HepG2 (cell line): ENCODE measurements at regions not wholly inside any gene's neighbourhood (a gene's known extent, or its start where the extent isn't known, plus 50 kb on each side); places are given as distances from the start of the nearest gene placed in this dataset.

Source experiments
- ATAC-seq: fragments of 200-7000 bp; cut with Tn5 transposase; 3 replicates; pipeline ENCODE4 v1.9.1; 2020; ENCODE audit warnings: mild to moderate bottlenecking, moderate library complexity
- BruUV-seq: library from RNA; stranded (reverse); fragments of 400-500 nt; replicated peaks from 2 replicates; lab custom pipeline; 2021; lab: Mats Ljungman, UMichigan
- CTCF ChIA-PET: fragments of 300-600 bp; formaldehyde crosslinking; extraction: SDS; loops from one replicate; lab custom pipeline; 2021; ENCODE audit warnings: low total read pairs, inconsistent platforms, low intra/inter-chr PET ratio; lab: Yijun Ruan, JAX
- POLR2A ChIA-PET: fragments of 350-600 bp; sonication (Branson Sonifier 250); formaldehyde crosslinking; loops from one replicate; lab custom pipeline; 2020; ENCODE audit warnings: antibody characterized with exemption, inconsistent platforms; lab: Yijun Ruan, JAX
- DNase-seq: peaks from one replicate; pipeline ENCODE4 v3.0.0-alpha.2; 2015; ENCODE audit warnings: low spot score
- FAIRE-seq: peaks from 3 replicates; lab custom pipeline; 2011; peaks lifted over from hg19 to GRCh38; lab: Jason Lieb, UNC
- H2AFZ ChIP-seq: one replicate; pipeline ENCODE4 v1.6.1; 2011; ENCODE audit warnings: low read length, inconsistent platforms
- H3K27ac ChIP-seq: fragments of 300-600 bp; 3 replicates; pipeline ENCODE4 v1.8.0; 2011; ENCODE audit warnings: mixed run types, mild to moderate bottlenecking, mixed read lengths, low read length, inconsistent platforms; ENCODE audit not compliant: insufficient read depth; ENCODE audit errors: extremely low read length
- H3K27me3 ChIP-seq, 2 experiments: fragments of 200-600 bp in 1 of 2; 2 replicates in 1 of 2; 3 replicates in 1 of 2; pipeline versions ENCODE4 v1.6.0 to v1.8.0; 2011; ENCODE audit warnings: low read length in 2 of 2, mild to moderate bottlenecking in 2 of 2, moderate library complexity in 2 of 2, inconsistent platforms in 1 of 2; ENCODE audit not compliant: insufficient read depth in 2 of 2, control insufficient read depth in 1 of 2
- H3K36me3 ChIP-seq, 2 experiments: fragments of 200-600 bp in 1 of 2; replicated peaks in 1 of 2; 2 replicates in 1 of 2; 3 replicates in 1 of 2; pipeline versions ENCODE4 v1.5.1 to v1.8.0; 2011; ENCODE audit warnings: low read length in 2 of 2, inconsistent platforms in 1 of 2; ENCODE audit not compliant: insufficient read depth in 2 of 2, control insufficient read depth in 1 of 2
- H3K4me1 ChIP-seq: 2 replicates; pipeline ENCODE4 v1.5.1; 2012; ENCODE audit warnings: low read length, inconsistent platforms; ENCODE audit not compliant: insufficient read depth
- H3K4me2 ChIP-seq: 2 replicates; pipeline ENCODE4 v1.6.0; 2011; ENCODE audit warnings: low read depth, low read length, inconsistent platforms
- H3K4me3 ChIP-seq, 3 experiments: fragments of 200-600 bp in 1 of 3; sonication (generic), shearing (Covaris generic) in 1 of 3; replicated peaks in 1 of 3; 2 replicates each; pipeline ENCODE4 v1.5.1; 2011 to 2016; ENCODE audit warnings: low read length in 3 of 3, inconsistent platforms in 2 of 3, low read depth in 2 of 3, mild to moderate bottlenecking in 2 of 3, control low read depth in 1 of 3, mixed read lengths in 1 of 3; ENCODE audit not compliant: insufficient read depth in 1 of 3
- H3K79me2 ChIP-seq: one replicate; pipeline ENCODE4 v1.6.1; 2011; ENCODE audit warnings: low read length, inconsistent platforms; ENCODE audit not compliant: insufficient read depth
- H3K9ac ChIP-seq: 2 replicates; pipeline ENCODE4 v1.6.0; 2011; ENCODE audit warnings: mild to moderate bottlenecking, low read depth, low read length, inconsistent platforms; ENCODE audit not compliant: insufficient read depth
- H3K9me3 ChIP-seq: 2 replicates; pipeline ENCODE4 v1.5.1; 2012; ENCODE audit warnings: mild to moderate bottlenecking, low read length
- H4K20me1 ChIP-seq: 2 replicates; pipeline ENCODE4 v1.6.0; 2011; ENCODE audit warnings: inconsistent platforms, mild to moderate bottlenecking, low read length, moderate library complexity; ENCODE audit not compliant: insufficient read depth
- ATAD3A ChIP-seq: sonication (generic); formaldehyde crosslinking; IDR thresholded peaks from 2 replicates; pipeline ENCODE4 v1.4.0; 2020; ENCODE audit warnings: missing genetic modification reagents
- FOXA1 ChIP-seq, 2 experiments: fragments of 450-650 bp in 1 of 2; sonication (generic) in 1 of 2; formaldehyde crosslinking in 1 of 2; IDR thresholded peaks; 2 replicates each; pipeline versions ENCODE4 v1.4.0 to v1.6.1; 2016 to 2020; ENCODE audit warnings: missing genetic modification reagents in 1 of 2
- KDM4B ChIP-seq: sonication (generic); formaldehyde crosslinking; IDR thresholded peaks from 2 replicates; pipeline ENCODE4 v1.4.0; 2020; ENCODE audit warnings: missing genetic modification reagents
- MAFK ChIP-seq, 2 experiments: IDR thresholded peaks in 1 of 2; conservative IDR thresholded peaks in 1 of 2; 2 replicates each; pipeline ENCODE4 v1.6.1; 2011; ENCODE audit warnings: improper control_type of control experiment in 2 of 2, low read length in 2 of 2
- RELA ChIP-seq: sonication (generic); formaldehyde crosslinking; IDR thresholded peaks from 2 replicates; pipeline ENCODE4 v1.4.0; 2020; ENCODE audit warnings: missing genetic modification reagents
- ZEB1 ChIP-seq: IDR thresholded peaks from 2 replicates; pipeline ENCODE4 v1.6.1; 2012; ENCODE audit warnings: mild to moderate bottlenecking, low read depth, inconsistent platforms; ENCODE audit not compliant: insufficient replicate concordance
- ZNF12 ChIP-seq: sonication (generic); formaldehyde crosslinking; IDR thresholded peaks from 2 replicates; pipeline ENCODE4 v1.5.0; 2020; ENCODE audit warnings: missing genetic modification reagents
- ZNF251 ChIP-seq: sonication (generic); formaldehyde crosslinking; IDR thresholded peaks from 2 replicates; pipeline ENCODE4 v1.9.0; 2021; ENCODE audit warnings: mild to moderate bottlenecking, missing genetic modification reagents
- ZNF546 ChIP-seq: sonication (generic); formaldehyde crosslinking; conservative IDR thresholded peaks from 2 replicates; pipeline ENCODE4 v1.8.1; 2023; ENCODE audit warnings: mild to moderate bottlenecking, missing genetic modification reagents
- ZNF777 ChIP-seq: sonication (generic); formaldehyde crosslinking; IDR thresholded peaks from 2 replicates; pipeline ENCODE4 v1.4.0; 2020; ENCODE audit warnings: missing genetic modification reagents
- ZSCAN12 ChIP-seq: sonication (generic); formaldehyde crosslinking; IDR thresholded peaks from 2 replicates; pipeline ENCODE4 v1.9.0; 2021; ENCODE audit warnings: mild to moderate bottlenecking, missing genetic modification reagents
- ZSCAN29 ChIP-seq: sonication (generic); formaldehyde crosslinking; conservative IDR thresholded peaks from 2 replicates; pipeline ENCODE4 v1.4.0; 2020; ENCODE audit warnings: mild to moderate bottlenecking, missing genetic modification reagents
- WGBS: methylation state at CpG from one replicate; pipeline ENCODE4 v1.1.6; 2017; ENCODE audit warnings: low lambda C conversion rate; 5-methylcytosine and 5-hydroxymethylcytosine counted together
- in situ Hi-C: cut with HindIII; loops from 2 replicates; pipeline ENCODE4 v1.10.0; 2017; ENCODE audit warnings: low pct_unique_long_range_greater_than_20kb; ENCODE audit not compliant: extremely low pct_ligation_motif_present
- intact Hi-C: fragments of 100-400 bp; cut with micrococcal nuclease; formaldehyde crosslinking; loops from one replicate; pipeline ENCODE4 v1.10.0; 2022; ENCODE audit not compliant: unreplicated experiment
- TF ChIP-seq, protein P1 (sequence below): sonication (generic); formaldehyde crosslinking; IDR thresholded peaks from 2 replicates; pipeline ENCODE4 v1.4.0; 2020; ENCODE audit warnings: missing genetic modification reagents, borderline replicate concordance
- TF ChIP-seq, protein P2 (sequence below): sonication (generic); formaldehyde crosslinking; IDR thresholded peaks from 2 replicates; pipeline ENCODE4 v1.8.0; 2022; ENCODE audit warnings: missing genetic modification reagents, mild to moderate bottlenecking, moderate library complexity, borderline replicate concordance
- TF ChIP-seq, protein P3 (sequence below): sonication (generic); formaldehyde crosslinking; IDR thresholded peaks from 2 replicates; pipeline ENCODE4 v1.8.1; 2023; ENCODE audit warnings: mild to moderate bottlenecking, missing genetic modification reagents, borderline replicate concordance

DNA sequence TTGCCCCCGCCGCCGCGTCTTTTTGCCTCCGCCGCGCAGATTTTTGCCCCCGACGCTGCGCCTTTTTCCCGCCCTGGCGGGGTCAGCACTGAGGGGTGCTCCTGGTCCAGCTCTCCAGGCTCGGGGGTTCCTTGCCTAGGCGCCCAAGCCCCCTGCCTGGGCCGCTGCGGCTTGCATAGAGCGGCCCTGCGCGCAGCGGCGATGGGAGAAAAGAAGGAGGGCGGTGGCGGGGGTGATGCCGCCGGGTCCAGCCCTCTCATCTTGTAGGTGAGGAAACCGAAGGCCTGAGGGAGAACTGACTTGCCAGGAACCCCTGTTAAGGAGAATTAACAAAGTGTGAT lies 330.8 kb upstream of the WSB1 start:
- no peak overlapping the region for H2AFZ ChIP-seq
- DNase-seq = no peak
- H3K4me3 ChIP-seq = no peak overlapping the region
- no TSS peak for BruUV-seq
- no peaks in the 10 kb centered on the region for H3K36me3 ChIP-seq
- ChIA-PET CTCF (no interaction called here), POLR2A (no interaction called here)
- no peak for ATAC-seq
- H4K20me1 ChIP-seq = no peaks in the 10 kb centered on the region
- H3K79me2 ChIP-seq = no peaks in the 10 kb centered on the region
- intact Hi-C loops = no loop called here
- H3K4me2 ChIP-seq = no peak overlapping the region
- peaks cover 17% of the 10 kb centered on the region for H3K9me3 ChIP-seq
- no peaks in the 10 kb centered on the region for H3K4me1 ChIP-seq
- 79% methylated on average over 26 of the region's 26 CpGs for WGBS
- TF ChIP-seq MAFK (conservative IDR thresholded peaks at IDR 0.05 in 1 of 2, IDR thresholded peaks at IDR 0.05 in 1 of 2; ENCODE audit: low read length in 2 of 2) = no peak
- TF ChIP-seq ZEB1 = no peak
- no peak for TF ChIP-seq ZSCAN12 (CRISPR knock-in tag)
- TF ChIP-seq, protein P1, sequence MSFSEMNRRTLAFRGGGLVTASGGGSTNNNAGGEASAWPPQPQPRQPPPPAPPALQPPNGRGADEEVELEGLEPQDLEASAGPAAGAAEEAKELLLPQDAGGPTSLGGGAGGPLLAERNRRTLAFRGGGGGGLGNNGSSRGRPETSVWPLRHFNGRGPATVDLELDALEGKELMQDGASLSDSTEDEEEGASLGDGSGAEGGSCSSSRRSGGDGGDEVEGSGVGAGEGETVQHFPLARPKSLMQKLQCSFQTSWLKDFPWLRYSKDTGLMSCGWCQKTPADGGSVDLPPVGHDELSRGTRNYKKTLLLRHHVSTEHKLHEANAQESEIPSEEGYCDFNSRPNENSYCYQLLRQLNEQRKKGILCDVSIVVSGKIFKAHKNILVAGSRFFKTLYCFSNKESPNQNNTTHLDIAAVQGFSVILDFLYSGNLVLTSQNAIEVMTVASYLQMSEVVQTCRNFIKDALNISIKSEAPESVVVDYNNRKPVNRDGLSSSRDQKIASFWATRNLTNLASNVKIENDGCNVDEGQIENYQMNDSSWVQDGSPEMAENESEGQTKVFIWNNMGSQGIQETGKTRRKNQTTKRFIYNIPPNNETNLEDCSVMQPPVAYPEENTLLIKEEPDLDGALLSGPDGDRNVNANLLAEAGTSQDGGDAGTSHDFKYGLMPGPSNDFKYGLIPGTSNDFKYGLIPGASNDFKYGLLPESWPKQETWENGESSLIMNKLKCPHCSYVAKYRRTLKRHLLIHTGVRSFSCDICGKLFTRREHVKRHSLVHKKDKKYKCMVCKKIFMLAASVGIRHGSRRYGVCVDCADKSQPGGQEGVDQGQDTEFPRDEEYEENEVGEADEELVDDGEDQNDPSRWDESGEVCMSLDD (CRISPR knock-in tag) = no peak
- TF ChIP-seq ZNF12 (CRISPR knock-in tag) = no peak
- TF ChIP-seq ZNF251 = no peak
- TF ChIP-seq ATAD3A (CRISPR knock-in tag) = no peak
- TF ChIP-seq, protein P2, sequence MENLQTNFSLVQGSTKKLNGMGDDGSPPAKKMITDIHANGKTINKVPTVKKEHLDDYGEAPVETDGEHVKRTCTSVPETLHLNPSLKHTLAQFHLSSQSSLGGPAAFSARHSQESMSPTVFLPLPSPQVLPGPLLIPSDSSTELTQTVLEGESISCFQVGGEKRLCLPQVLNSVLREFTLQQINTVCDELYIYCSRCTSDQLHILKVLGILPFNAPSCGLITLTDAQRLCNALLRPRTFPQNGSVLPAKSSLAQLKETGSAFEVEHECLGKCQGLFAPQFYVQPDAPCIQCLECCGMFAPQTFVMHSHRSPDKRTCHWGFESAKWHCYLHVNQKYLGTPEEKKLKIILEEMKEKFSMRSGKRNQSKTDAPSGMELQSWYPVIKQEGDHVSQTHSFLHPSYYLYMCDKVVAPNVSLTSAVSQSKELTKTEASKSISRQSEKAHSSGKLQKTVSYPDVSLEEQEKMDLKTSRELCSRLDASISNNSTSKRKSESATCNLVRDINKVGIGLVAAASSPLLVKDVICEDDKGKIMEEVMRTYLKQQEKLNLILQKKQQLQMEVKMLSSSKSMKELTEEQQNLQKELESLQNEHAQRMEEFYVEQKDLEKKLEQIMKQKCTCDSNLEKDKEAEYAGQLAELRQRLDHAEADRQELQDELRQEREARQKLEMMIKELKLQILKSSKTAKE (CRISPR knock-in tag) = no peak
- TF ChIP-seq FOXA1 (IDR thresholded peaks at IDR 0.05) = no peak
- TF ChIP-seq FOXA1 (CRISPR knock-in tag; IDR thresholded peaks at IDR 0.05) = no peak
- no peak for TF ChIP-seq KDM4B (CRISPR knock-in tag)
- TF ChIP-seq, protein P3, sequence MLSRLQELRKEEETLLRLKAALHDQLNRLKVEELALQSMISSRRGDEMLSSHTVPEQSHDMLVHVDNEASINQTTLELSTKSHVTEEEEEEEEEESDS = no peak
- no peak for TF ChIP-seq ZNF546 (CRISPR knock-in tag)
- no peak for TF ChIP-seq ZSCAN29 (CRISPR knock-in tag)
- TF ChIP-seq RELA (CRISPR knock-in tag) = no peak
- no peak for TF ChIP-seq ZNF777 (CRISPR knock-in tag)
- H3K27ac ChIP-seq = no peak overlapping the region
- in situ Hi-C loops = no loop called here
- no peak overlapping the region for H3K9ac ChIP-seq
- no peaks in the 10 kb centered on the region; a peak in 1 of 5 replicates for H3K27me3 ChIP-seq
- FAIRE-seq = no peak
